ENCODE measurements at regions not wholly inside any gene's neighbourhood (a gene's known extent, or its start where the extent isn't known, plus 50 kb on each side); places are given as distances from the start of the nearest gene placed in this dataset.

DNA sequence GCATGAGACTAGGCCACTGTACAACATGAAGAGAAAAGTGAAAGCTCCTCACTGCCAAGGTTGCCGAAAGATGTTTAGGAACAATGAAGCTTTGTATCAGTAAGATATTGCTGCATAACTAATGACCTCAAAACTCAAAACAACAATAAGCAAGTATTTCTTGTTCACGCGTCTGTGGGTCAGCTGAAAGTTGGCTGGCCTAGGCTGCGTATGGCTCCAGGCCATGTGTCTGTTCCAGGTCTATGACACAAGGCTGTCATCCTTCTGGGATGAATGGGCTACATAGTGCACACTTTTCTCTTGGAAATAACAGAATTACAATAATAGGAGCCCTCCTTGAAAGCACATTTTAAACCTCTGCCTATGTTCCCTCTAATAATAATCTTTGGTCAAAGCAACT is 515.9 kb downstream of the PLPP3 start:
- no peak for DNase-seq

DNA sequence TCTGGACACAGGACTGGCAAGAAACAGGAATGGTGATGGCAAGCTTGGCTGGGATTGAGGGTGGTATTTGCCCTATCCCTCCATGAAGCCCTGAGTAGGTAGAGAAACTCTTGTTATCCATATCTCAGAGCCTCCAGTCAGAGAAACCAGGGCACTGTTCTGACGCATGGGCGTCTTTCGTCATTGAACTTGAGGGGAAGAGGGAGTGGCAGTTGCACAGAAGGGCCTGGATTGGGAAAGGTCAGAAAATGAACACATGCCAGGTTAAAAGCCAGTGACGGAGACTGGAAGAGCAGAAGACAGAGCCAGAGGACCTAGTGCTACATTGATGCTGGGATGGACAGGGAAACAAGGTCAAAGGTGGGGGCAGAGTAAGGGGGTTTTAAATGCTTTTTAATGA is 516.7 kb downstream of the PLPP3 start:
- no peak for DNase-seq

DNA sequence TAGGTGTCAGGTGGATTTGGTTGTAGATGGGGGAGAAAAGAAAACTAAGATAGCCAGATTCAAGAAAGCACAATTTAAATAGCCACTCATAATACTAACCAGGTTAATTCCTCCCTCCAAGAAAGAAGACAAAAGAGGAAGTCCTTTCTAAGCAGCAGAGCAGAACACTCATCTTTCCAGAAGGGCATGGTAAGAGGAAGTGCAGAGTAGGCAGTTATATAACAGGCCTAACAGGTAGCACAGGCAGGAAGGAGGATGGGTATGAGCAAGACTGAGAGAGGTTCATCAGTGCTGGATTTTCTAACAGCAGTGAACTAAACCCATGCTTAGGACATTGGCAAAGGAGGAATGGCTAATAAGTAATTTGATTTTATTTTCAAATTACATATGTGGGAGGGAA is 517.5 kb downstream of the PLPP3 start:
- peak in 1 of 2 experiments; percentile 5 for DNase-seq

DNA sequence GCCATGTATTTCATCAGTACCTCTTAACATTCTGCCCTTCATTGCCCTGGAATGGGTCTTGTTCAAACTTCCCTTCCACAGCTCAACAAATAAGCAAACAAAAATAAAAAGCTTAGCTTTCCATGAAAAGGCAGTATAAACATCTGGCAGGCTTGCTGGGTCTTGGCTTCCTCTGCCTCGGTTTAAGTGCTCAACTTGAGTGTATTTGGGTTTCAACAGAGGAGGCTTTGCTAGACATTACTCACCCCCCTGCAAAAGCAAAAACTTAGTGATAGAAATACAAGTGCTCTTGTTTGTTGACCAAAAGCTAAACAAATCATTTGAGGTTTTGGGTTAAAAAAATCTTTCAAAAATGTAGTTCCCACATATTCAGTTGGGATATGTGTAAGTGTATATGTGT is 518.5 kb downstream of the PLPP3 start:
- no peak for DNase-seq

DNA sequence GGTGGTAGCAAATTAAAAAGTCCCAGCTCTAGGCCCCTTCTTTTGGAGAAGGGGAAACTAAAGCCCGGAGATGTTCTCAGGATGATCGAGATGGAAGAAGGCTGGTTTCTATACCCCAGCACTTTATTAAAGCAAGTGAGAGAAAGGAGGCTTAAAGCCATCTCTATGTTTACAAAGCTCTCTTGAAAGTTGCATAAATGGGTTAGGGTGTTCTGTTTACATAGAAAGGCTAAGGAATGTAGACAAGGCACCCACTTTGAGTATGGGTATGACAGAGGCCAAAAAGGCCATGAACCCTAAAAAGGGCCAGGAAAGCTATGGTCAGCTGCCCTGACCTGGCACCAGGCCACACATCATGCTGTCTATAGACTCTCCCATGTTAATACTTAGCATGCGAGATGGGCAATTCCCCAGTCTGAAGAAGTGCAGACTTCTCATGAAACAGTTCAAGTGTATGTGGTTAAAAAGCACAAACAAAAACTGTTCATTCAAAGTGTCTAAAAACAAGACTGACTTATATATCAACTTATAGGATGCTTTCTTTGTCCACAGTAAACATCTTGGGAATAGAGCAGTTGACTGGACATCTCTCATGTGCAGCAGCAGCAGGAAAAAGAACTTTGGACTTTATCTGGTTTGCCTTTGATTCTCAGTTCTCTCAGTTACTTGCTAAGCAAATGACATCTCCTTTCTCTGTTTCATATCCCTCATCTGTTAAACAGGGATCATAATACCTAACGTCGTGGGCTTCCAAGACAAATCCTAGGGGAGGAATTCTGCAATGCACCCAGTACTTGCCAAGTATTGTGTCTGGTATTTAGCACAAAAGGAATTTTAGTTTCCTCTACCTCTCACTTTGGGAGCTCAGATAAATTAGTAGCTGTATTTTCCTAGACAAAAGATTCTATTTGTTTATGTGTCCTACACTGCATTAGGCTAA is 521.6 kb downstream of the PLPP3 start:
- no peak for DNase-seq

DNA sequence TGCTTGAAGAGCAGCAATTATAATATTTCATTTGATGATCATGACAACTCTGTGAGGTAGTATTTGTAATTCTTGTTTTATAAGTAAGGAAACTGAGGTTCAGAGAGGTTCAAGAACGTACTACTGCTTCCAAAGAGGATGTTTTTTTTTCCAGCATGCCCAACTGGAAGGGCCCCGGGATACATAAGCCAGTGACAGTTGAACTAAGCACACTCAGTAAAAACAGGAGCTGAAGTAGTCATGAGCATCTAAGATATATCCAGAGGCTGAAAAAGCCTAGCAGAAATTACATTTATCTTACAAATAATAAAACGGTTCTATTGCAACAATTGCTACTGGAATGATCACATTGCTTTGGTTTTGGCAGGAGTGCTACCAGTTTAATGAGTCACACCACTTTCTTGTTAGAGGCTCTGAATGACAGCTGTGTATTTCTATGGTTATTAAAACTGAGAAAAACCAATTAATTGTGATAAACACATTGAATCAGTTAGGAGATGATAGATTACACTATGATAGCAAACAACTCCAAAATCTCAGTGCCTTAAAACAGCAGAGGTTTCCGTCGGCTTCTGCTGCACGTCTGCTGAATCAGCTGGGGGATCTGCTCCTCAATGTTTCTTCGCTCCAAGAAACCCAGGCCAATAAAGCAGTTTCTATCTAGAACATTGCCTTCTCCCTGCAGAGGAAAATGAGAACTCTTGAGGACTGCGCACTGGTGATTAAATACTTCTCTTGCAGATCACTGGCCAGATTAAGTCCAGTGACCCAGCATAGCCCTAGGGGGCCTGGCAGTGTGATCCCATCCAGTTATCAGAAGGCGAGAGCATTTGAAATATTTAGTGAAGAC is 522.7 kb downstream of the PLPP3 start:
- DNase-seq = no peak

DNA sequence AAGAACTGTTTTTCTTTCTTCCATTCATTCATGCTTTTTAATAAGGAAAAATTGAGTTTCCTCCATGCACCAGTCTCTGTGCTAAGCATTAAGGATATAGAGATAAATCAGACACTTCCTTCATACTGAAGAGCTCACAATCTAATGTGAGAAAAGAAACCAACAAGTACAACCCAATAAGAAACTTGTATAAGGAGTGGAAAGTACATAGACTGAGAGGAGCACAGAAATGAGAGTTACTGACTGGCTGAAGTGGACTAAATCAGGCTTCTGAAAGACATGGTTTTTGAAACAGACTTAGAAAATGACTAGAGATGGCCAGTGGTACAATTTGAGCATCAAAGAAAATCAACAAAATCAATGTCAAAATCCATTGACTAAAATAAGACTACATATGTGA is 524.4 kb downstream of the PLPP3 start:
- no peak for DNase-seq

DNA sequence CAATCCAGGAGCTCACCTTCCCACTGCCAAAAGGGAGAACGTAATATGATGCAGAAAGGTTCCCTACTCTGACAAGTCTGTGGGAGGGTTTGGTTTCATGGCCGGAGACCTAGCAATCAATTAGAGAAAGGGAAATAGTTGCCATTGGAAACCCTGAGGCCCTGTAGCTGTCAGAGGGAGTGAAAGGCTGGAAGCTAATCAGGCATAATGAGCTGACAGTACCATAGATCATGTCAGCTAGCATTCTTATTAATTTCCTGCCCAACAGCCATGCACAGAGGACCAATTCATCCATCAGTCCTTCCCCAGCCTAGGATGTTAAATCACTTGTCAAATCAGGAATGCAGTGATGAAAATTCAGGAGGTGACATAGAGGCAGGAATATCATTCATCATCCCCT is 527.3 kb downstream of the PLPP3 start:
- DNase-seq = no peak

DNA sequence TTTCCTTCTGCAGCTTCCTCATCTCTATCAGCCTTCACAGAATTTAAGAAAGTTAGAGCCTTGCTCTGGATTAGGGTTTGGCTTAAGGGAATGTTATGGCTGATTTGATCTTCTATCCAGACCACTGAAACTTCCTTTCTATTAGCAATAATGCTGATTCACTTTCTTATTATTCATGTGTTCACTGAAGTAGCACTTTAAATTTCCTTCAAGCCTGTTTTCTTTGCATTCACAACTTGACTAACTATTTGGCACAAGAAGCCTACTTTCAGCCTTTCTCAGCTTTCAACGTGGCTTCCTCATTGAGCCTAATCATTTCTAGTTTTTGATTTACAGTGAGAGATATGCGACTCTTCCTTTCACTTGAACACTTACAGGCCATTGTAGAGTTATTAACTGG is 528.5 kb downstream of the PLPP3 start:
- no peak for DNase-seq

DNA sequence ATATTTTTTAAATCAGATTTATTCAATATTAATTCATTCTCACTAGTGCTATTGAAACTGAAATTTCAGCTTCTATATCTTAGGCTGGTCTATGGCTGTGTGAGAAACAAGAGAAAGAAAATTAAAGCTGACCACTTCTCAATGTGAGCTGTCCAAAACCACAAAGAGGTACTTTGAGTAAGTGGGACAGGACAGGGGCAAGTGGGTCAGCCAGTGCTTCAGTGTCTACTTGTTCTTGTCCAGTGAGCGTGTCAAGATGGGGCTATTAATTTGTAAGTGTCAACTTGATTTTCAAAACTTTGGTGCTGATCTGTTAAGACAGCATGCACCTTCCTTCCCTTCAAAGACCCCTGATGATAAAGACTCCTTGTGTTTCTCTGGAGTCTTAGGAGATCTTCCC is 533.9 kb downstream of the PLPP3 start:
- no peak for DNase-seq

DNA sequence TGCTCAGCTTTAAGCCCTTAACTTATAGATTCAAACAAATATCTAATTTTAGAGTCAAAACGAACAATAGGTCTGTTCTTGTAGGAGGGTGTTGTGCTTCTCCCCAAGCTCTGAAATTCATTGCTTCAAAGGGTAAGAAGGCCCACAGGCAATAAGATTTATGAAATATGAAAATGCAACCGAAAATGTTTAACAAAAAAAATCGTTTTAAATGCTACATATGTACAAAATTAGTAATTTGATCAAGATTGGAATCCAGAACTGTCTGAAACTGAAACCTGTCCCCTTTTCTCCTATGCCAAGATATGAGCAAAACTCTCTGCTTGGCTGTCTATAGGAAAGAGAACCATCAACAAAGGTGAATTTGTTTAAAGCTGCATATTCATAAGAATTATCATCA is 534.3 kb downstream of the PLPP3 start:
- DNase-seq = no peak

DNA sequence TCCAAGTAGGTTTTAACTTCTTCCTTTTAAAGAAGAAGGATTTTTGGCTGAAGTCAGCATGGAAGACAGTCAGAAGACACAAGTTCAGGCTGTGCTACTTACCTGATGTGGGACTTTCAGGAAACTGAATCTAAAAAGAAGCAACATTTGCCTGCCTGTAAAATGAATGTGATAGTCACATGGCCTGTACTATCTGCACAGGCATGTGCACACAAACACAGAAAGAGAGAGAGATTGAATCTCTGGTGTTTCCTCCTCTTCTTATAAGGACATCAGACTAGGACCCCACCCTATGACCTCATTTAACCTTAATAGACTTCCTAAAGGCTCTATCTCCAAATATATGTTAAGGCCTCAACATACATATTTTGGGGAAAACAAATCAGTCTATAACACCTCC is 542.9 kb downstream of the PLPP3 start:
- no peak for DNase-seq

DNA sequence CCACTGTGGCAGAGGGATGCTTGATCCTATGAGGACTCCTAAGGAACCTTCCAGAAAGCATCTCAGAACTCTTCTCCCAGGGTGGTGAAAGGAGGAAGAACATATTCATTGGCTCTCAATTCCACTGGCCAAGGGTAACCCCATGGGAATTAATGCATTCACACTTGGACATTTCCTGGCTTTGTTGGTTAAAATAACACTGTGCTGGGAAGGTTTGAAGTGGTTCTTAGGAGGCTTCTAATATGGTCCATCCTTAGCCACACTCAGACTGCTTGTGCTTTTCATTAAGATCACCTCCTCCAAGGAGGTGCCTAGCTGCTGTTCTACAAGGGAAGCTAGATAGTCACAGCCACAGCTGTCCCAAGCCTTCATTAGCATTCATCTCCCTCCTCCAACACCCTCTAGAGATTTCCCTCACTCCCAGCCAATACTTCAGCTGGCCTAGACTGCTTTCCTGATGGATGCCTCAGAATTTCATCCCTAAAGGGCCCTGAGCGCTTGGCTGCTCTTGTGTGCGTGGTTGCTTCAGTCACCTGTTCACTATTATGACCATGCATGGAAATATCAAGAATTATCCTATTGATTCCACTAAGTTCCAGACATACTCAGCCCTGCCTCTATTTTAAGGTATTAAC is 544.4 kb downstream of the PLPP3 start:
- DNase-seq = no peak

DNA sequence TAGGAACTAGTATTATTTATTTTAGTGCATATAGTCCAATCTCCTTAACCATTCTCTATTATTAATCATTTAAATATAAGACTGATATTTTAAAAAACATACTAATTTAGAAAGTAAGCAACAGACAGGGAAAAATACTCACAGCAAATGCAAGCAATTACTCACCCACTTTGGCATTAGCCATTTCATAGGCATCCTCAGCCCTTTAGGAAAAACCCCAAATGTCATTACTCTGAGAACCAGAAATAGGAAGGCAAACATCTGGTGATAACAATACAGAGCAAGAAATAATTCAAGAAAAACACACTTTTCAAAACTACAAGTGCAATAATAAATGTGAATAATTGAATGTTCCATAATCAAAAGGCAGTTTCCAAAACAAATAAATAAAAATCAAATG is 545.1 kb downstream of the PLPP3 start:
- DNase-seq = no peak

DNA sequence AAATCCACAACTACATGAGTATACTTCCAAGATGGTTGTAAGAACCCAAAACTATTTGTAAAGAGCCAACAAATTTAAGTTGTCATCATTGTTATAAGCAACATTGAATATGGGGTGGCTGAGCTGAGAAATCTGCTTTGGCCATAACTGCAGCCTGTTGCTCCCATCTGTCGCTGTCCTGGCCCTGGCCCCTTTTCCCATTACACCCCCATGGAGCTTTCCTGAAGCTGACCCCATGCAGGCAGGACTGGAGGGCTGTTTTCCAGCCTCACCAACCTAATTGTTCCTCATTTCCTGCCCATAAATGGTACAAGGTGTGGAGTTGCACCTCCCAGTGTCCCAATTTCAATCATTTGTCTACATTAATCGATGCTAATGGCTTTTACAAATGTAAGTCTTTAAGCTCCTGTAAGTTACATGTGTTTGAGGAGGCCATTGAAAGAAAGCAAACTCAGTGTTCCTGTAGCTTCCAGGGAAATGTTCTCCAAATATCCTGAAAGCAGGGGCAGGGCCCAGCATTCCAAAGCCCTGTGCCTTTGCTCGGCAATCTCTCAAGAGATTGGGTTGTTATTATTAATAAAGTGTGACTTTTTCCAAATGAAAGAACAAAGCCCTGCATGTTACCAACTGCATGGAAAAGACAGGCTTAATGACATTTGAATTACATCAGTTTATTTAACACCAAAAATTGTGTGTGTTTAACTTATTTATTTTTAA is 545.9 kb downstream of the PLPP3 start:
- no peak for DNase-seq

DNA sequence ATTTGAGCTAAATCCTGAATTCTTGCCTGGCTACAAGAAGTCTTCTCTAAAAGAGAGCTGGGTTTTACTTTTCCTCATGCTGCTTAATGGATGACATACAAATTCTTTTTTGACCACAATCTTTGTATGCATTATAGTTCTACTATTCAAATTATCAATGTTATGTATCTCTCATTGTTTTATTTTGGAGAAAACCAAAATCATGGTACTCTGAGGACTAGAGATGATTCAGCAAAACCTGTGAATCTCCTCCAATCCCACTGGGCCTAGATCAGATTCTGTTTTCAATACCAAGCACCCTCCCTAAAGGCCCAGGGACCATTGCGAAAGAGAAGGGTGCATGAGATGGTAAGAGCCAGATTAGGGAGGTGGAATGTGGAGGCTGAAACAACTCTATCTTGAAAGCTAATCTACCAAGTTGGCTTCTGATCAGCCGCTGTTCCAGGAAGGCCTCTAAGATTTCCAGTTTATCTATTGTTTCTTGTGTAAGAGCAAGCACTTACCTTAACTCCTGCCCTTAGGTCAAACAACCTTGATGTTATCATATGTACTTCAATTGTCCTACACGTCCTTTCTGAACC is 547.2 kb downstream of the PLPP3 start:
- no peak for DNase-seq

DNA sequence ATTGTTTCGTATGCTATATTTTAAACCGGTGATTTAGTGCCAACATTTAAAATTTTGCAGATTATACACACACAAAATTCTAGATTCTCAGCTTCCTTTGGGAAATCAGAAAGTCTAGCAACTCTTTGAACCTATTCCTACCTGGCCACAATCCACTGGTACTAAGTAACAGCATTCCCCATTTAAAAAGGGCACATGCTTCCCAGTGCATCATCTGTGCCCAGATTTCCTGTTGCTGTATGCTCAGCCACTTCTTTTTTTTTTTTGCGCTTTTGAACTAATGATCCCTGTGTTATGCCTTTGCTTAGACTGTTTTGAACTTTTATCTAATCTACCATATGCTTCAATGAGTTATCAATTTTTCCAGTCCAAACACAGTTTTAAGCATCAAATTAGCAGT is 548.4 kb downstream of the PLPP3 start:
- no peak for DNase-seq

DNA sequence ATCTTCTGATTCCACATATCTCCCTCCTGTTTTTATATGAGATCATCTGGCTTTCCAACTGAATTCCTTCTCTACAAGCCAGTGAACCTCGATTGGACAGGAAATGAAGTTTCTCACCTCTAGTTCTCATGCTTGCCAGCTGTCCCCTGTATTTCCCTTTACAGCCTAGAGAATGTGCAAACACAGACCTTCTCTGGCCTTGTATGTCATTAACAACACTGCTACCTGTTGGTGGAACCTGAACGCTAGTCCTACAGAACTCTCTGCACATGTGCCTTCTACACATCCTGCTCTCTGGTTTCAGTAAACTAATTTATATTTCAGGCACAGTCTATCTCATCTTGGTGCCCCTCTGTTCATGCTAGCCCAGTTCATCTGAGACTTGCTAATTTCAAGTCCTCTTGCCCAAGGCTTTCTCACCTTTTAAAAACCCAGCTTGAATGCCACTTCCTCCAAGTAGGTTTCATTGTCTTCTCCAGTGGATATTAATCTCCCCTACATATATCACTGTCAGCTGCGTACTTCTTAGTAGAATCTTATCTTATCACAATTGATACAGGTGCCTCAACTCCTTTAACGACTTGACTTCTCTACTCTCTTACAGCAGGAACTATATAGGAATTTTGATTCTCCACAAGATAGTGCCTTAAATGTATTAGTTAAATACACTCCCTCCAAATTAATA is 549.9 kb downstream of the PLPP3 start:
- DNase-seq = no peak

DNA sequence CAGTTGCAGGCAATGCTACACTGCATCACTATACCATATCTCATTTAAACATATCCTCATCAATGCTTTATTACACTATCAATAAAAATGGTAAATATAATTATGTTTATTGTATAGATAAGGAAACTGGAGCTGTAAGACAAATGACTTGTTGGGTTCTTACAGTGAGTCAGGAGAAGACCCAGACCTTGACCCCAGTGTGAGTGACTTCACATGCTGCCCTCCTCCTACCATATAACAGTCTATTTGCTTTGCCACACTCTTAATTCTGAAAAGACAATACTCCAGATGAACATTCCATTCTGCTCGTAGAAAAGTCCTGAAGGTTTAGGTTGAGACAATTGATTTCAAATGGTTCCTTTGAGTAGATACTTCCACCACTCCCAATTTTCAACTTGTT is 550.5 kb downstream of the PLPP3 start:
- DNase-seq = no peak

DNA sequence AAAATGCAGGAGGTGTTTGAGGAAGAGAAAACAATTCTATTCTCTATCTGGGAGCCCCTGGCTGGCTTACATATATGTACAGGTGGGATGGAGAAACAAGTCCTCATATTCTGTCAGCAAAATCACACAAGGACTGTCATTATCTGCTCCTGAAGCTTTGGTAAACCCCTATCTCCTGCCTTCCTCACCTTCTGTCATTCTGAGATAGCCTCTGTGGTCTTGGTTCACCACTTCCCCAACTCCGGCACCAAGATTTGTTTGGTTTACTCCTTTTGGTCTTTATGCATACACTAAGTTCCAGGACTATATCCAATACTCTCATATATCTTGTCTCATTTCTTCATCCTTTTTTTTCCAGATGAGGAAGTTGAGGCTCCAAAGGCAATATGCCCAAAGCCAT is 551.1 kb downstream of the PLPP3 start:
- no peak for DNase-seq

DNA sequence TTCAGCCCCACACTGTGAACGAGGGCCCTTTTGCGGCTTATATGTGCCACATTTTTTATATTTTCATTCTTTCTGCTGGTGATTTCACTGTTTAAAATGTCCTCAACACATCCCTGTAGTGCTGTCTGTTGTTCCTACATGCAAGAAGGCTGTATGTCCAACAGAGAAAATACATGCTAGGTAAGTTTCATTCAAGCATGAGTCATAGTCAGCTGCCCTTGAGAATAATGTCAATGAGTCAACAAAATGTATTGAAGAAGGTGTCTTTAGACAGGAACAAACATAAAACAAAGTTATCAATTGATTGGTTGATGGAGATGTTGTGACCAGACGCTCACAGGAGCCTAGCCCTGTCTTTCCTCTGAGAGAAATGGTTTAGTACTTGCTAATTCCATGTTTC is 553.4 kb downstream of the PLPP3 start:
- DNase-seq = no peak

DNA sequence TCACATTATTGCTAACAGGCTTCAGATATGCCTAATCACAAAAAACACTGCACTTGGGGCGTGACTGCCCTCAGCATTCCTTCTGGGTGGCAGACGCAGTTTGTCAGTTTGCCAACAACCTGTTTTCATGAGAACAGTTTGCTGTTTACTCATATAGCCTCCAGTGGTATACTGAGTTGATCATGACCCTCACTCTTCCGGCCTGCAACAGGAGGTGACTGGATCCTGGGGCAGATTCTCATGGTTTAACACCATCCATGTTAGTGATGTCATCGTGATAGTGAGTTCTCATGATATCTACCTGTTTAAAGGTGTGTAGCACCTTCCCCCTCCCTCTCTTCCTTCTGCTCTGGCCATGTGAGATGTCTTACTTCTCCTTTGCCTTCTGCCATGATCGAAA is 555.2 kb downstream of the PLPP3 start:
- no peak for DNase-seq
